ENCODE measurements at regions not wholly inside any gene's neighbourhood (a gene's known extent, or its start where the extent isn't known, plus 50 kb on each side); places are given as distances from the start of the nearest gene placed in this dataset.

DNA sequence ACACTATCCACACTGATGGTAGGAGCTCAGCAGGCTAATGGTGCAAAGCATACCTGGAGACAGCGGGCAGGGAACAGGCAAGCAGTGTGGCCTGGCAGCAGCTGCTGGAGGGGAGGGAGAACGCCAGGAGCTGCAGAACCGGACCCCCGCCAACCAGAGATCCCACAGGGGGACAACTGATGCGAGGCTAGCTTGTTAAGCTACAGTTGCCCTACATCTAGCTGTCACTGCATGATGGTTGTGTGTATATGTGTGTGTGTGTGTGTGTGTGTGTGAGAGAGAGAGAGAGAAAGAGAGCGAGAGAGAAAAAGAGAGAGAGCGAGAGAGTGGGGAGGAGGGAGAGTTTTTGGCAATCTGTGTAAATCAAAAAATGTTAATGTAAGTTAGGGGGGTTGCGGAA, 69.7 kb upstream of the NHSL1 start:
- no peaks in the 10 kb centered on the region for H4K20me1 ChIP-seq (ENCODE audit: insufficient read depth)
- no peaks in the 10 kb centered on the region for H3K9me2 ChIP-seq (ENCODE audit: insufficient read depth)
- H3K9ac ChIP-seq (ENCODE audit: low read length), result no peak overlapping the region
- BruUV-seq (replicated peaks), result no TSS peak
- no peak overlapping the region for H3K4me2 ChIP-seq (ENCODE audit: low read length)
- no peak overlapping the region for H3K27ac ChIP-seq (ENCODE audit: low read depth, low read length)
- H3K27me3 ChIP-seq (ENCODE audit: insufficient read depth, low read length), result no peaks in the 10 kb centered on the region
- H3K4me1 ChIP-seq (ENCODE audit: control insufficient read depth in 1 of 2, insufficient read depth in 2 of 2, low read length in 2 of 2), result no peaks in the 10 kb centered on the region
- ATAC-seq, result no peak
- POLR2A ChIA-PET, result no interaction called here
- H3K36me3 ChIP-seq (ENCODE audit: control insufficient read depth in 1 of 2, insufficient read depth in 2 of 2, low read length in 2 of 2), result no peaks in the 10 kb centered on the region
- no peaks in the 10 kb centered on the region for H3K9me3 ChIP-seq (ENCODE audit: control insufficient read depth in 1 of 2, insufficient read depth in 1 of 2, low read depth in 1 of 2, low read length in 2 of 2)
- no peak overlapping the region for H2AFZ ChIP-seq (ENCODE audit: low read depth, low read length, poor library complexity, severe bottlenecking)
- CTCF ChIA-PET, result no interaction called here
- DNase-seq (ENCODE audit: low read depth, low spot score), result no peak
- intact Hi-C loops (cut with micrococcal nuclease), result no loop called here
- H3K4me3 ChIP-seq (replicated peaks in 1 of 2; ENCODE audit: low read depth in 1 of 2, low read length in 2 of 2), result no peak overlapping the region
- RAD21 ChIA-PET (ENCODE audit: low non-redundant PET in 1 of 2, low total read pairs in 2 of 2, uncharacterized antibody in 2 of 2, unreplicated experiment in 2 of 2), result no interaction called here
- no peaks in the 10 kb centered on the region for H3K79me2 ChIP-seq (ENCODE audit: insufficient read depth, low read length)
- TF ChIP-seq ZNF274 (IDR thresholded peaks at IDR 0.05; ENCODE audit: low read depth, low read length), result no peak
- TF ChIP-seq MAX (IDR thresholded peaks at IDR 0.05), result no peak
- TF ChIP-seq EZH2phosphoT487 (IDR thresholded peaks at IDR 0.05; ENCODE audit: borderline replicate concordance), result no peak

DNA sequence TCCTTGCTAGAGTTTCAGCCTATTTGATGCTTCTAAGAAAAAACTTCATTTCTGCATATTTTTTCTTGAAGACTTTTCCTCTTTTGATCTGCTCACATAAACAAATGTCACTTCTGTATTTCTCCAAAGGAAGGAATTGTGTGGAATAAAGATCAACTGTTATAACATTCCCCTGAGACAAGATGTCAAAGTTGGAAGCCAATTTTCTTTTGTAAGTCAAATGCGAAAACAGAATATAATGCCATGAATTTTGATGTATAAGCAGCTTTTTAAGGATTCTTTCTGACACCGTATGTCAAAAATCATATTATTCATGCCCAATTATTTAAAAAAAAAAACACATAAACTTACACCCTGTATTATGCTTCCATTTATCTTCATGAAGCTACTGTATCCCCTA, 70.3 kb upstream of the NHSL1 start:
- Histone ChIP-seq H3K9me3 (ENCODE audit: control insufficient read depth in 1 of 2, insufficient read depth in 1 of 2, low read depth in 1 of 2, low read length in 2 of 2) (no peaks in the 10 kb centered on the region), H3K4me2 (ENCODE audit: low read length) (no peak overlapping the region), H4K20me1 (ENCODE audit: insufficient read depth) (no peaks in the 10 kb centered on the region), H3K9ac (ENCODE audit: low read length) (no peak overlapping the region), H2AFZ (ENCODE audit: low read depth, low read length, poor library complexity, severe bottlenecking) (no peak overlapping the region), H3K4me3 (replicated peaks in 1 of 2; ENCODE audit: low read depth in 1 of 2, low read length in 2 of 2) (no peak overlapping the region), H3K9me2 (ENCODE audit: insufficient read depth) (no peaks in the 10 kb centered on the region), H3K27ac (ENCODE audit: low read depth, low read length) (no peak overlapping the region), H3K27me3 (ENCODE audit: insufficient read depth, low read length) (no peaks in the 10 kb centered on the region), H3K36me3 (ENCODE audit: control insufficient read depth in 1 of 2, insufficient read depth in 2 of 2, low read length in 2 of 2) (no peaks in the 10 kb centered on the region), H3K79me2 (ENCODE audit: insufficient read depth, low read length) (no peaks in the 10 kb centered on the region), H3K4me1 (ENCODE audit: control insufficient read depth in 1 of 2, insufficient read depth in 2 of 2, low read length in 2 of 2) (no peaks in the 10 kb centered on the region)
- DNase-seq (ENCODE audit: low read depth, low spot score) (no peak), ATAC-seq (no peak)
- ChIA-PET CTCF (no interaction called here), POLR2A (no interaction called here), RAD21 (ENCODE audit: low non-redundant PET in 1 of 2, low total read pairs in 2 of 2, uncharacterized antibody in 2 of 2, unreplicated experiment in 2 of 2) (no interaction called here)
- no TSS peak for BruUV-seq (replicated peaks)
- intact Hi-C loops (cut with micrococcal nuclease), result no loop called here
- no peak for TF ChIP-seq ELF1 (IDR thresholded peaks at IDR 0.05; ENCODE audit: borderline replicate concordance, low read depth)
- TF ChIP-seq, protein P1, sequence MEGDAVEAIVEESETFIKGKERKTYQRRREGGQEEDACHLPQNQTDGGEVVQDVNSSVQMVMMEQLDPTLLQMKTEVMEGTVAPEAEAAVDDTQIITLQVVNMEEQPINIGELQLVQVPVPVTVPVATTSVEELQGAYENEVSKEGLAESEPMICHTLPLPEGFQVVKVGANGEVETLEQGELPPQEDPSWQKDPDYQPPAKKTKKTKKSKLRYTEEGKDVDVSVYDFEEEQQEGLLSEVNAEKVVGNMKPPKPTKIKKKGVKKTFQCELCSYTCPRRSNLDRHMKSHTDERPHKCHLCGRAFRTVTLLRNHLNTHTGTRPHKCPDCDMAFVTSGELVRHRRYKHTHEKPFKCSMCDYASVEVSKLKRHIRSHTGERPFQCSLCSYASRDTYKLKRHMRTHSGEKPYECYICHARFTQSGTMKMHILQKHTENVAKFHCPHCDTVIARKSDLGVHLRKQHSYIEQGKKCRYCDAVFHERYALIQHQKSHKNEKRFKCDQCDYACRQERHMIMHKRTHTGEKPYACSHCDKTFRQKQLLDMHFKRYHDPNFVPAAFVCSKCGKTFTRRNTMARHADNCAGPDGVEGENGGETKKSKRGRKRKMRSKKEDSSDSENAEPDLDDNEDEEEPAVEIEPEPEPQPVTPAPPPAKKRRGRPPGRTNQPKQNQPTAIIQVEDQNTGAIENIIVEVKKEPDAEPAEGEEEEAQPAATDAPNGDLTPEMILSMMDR (IDR thresholded peaks at IDR 0.05 in 2 of 3, conservative IDR thresholded peaks at IDR 0.05 in 1 of 3; ENCODE audit: borderline replicate concordance in 1 of 3, insufficient read depth in 1 of 3, low read depth in 2 of 3, low read length in 2 of 3), result no peak
- TF ChIP-seq, protein P2, sequence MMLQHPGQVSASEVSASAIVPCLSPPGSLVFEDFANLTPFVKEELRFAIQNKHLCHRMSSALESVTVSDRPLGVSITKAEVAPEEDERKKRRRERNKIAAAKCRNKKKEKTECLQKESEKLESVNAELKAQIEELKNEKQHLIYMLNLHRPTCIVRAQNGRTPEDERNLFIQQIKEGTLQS (IDR thresholded peaks at IDR 0.05), result no peak
- no peak for TF ChIP-seq SIN3A (IDR thresholded peaks at IDR 0.05; ENCODE audit: low read depth)
